AG09319 (cell line): ENCODE measurements at regions not wholly inside any gene's neighbourhood (a gene's known extent, or its start where the extent isn't known, plus 50 kb on each side); places are given as distances from the start of the nearest gene placed in this dataset.

Experiments used
- DNase-seq: peaks from one replicate; pipeline ENCODE4 v3.0.0-alpha.2; 2010; ENCODE audit warnings: low read depth; ENCODE audit errors: extremely low read depth
- CTCF ChIP-seq: IDR thresholded peaks from 2 replicates; pipeline ENCODE4 v1.5.1; 2011; ENCODE audit warnings: low read depth, mild to moderate bottlenecking, inconsistent platforms, low read length, moderate library complexity

GRCh38 chr2:144990661-144991060 is 470.7 kb upstream of the ZEB2 start:
- no peak for DNase-seq
- TF ChIP-seq CTCF: no peak

- DNase-seq: no peak
- TF ChIP-seq CTCF: no peak
These were observed 469.8 kb upstream of the ZEB2 start for GRCh38 chr2:144989579-144990270.

GRCh38 chr2:144988591-144988990 is 468.7 kb upstream of the ZEB2 start:
- DNase-seq: no peak
- TF ChIP-seq CTCF: no peak

- TF ChIP-seq CTCF: no peak
- no peak for DNase-seq
These were observed 466.8 kb upstream of the ZEB2 start for GRCh38 chr2:144986691-144987090.

GRCh38 chr2:144984038-144984437 is 464.1 kb upstream of the ZEB2 start:
- DNase-seq: no peak
- no peak for TF ChIP-seq CTCF

GRCh38 chr2:144983107-144983506 is 463.2 kb upstream of the ZEB2 start:
- DNase-seq: no peak
- no peak for TF ChIP-seq CTCF

- no peak for TF ChIP-seq CTCF
- no peak for DNase-seq
These were observed 462.6 kb upstream of the ZEB2 start for GRCh38 chr2:144982481-144982880.
